GM13977 (cell line): ENCODE measurements at regions not wholly inside any gene's neighbourhood (a gene's known extent, or its start where the extent isn't known, plus 50 kb on each side); places are given as distances from the start of the nearest gene placed in this dataset.

Experiments used
- DNase-seq: peaks from one replicate; pipeline ENCODE4 v3.0.0; 2012; ENCODE audit warnings: low spot score
- in situ Hi-C: fragments of 300-500 bp; cut with MboI; formaldehyde crosslinking; loops from one replicate; pipeline ENCODE4 v1.12.0; 2022; ENCODE audit warnings: low sequenced_read_pairs, low pct_unique_long_range_greater_than_20kb, mixed read lengths, inconsistent platforms; ENCODE audit not compliant: unreplicated experiment
- TF ChIP-seq, protein P1 (sequence below): IDR thresholded peaks from 2 replicates; pipeline ENCODE4 v1.5.1; 2012; ENCODE audit warnings: mild to moderate bottlenecking, control low read depth; ENCODE audit not compliant: insufficient read depth; ENCODE audit errors: extremely low read depth, missing control alignments

GRCh38 chr3:63046152-63046551, 170.9 kb upstream of the CADPS start:
- DNase-seq, result no peak
- in situ Hi-C loops, result no loop called here
- TF ChIP-seq, protein P1, sequence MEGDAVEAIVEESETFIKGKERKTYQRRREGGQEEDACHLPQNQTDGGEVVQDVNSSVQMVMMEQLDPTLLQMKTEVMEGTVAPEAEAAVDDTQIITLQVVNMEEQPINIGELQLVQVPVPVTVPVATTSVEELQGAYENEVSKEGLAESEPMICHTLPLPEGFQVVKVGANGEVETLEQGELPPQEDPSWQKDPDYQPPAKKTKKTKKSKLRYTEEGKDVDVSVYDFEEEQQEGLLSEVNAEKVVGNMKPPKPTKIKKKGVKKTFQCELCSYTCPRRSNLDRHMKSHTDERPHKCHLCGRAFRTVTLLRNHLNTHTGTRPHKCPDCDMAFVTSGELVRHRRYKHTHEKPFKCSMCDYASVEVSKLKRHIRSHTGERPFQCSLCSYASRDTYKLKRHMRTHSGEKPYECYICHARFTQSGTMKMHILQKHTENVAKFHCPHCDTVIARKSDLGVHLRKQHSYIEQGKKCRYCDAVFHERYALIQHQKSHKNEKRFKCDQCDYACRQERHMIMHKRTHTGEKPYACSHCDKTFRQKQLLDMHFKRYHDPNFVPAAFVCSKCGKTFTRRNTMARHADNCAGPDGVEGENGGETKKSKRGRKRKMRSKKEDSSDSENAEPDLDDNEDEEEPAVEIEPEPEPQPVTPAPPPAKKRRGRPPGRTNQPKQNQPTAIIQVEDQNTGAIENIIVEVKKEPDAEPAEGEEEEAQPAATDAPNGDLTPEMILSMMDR, result no peak

- TF ChIP-seq, protein P1, result no peak
- in situ Hi-C loops, result no loop called here
- DNase-seq, result no peak
Measured at GRCh38 chr3:63046580-63046979, 171.4 kb upstream of the CADPS start.

DNA sequence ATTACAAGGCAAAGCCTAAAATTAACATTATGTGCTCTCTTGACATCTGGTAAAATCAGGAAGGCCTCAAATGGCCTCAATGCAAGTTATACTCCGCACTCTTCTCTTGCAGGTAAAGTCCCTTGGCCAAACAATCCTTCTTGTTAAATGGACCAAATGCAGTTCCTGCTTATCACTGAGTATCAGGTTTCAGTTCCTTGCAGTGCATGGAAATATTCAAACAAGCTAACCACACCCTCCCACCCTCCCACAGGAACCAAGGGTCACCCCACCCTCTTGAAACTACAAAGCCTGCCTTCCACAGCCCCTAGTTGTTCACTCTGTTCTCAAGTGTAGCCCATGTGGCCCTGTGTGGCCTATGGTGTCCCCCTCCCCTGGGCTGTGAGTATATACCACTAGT, 171.9 kb upstream of the CADPS start:
- in situ Hi-C loops, result no loop called here
- TF ChIP-seq, protein P1, result no peak
- no peak for DNase-seq

DNA sequence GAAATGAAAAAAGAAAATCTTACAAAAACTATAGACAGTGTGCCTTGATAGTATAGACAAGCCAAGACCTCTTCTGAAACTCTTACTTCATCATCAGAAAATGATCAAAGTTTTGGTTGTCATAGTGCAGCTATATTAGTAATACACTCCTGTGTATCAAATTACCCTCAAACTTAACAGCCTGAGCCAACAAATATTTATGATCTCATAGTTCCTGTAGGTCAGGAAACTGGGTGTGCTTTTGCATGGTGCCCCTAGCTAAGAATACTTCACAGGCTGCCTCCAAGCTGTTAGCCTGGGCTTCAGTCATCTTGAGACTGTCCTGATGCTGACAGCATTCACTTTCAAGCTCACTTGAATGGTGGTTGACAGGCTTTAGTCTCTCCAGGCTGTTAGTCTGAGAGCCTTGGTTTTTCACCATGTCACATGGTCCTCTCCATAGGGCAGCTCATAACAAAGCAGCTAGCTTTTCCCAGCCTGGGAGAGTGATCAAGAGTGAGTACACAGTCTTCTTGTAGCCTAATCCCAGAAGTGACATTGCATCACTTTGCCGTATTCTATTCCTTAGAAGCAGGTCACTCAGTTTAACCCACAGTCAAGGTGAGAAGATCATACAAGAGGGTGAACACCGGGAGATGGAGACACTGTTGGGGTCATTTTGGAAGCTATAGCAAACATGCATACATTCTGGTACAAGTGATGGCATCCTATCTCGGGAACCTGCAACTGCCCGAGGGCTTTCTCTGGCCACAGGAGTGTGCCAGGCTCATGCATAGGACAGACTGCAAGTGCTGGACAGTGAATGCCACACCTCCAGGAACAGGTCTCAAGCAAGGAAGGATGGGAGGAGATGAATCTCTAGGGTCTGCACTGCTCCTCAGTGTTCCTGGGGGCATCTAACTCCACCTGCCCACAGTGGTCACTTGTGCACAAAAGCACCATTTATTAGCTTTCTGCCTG, 173.4 kb upstream of the CADPS start:
- in situ Hi-C loops, result no loop called here
- TF ChIP-seq, protein P1, result no peak
- DNase-seq, result no peak

GRCh38 chr3:63050548-63051177, 175.4 kb upstream of the CADPS start:
- no peak for DNase-seq
- TF ChIP-seq, protein P1, result no peak
- in situ Hi-C loops, result no loop called here

DNA sequence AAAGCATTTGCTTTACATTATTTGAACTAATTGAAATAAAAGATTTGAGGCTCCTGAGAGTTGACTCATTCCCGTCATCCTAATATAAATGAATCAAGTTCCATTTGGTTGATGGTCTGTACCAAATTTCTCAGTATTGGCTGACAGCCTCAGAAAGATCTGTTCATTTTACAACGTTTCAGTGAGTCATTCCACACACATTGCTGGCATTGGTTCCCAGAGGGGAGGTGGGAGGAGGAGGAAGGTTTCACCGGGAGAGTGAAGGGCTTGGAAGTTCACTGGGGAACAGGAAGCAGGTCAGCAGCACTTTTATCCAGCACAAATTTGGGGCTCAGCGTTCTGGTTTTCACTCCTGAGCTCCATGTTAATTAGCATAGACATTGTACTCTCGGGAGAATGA, 176.7 kb upstream of the CADPS start:
- TF ChIP-seq, protein P1, result no peak
- no peak for DNase-seq
- in situ Hi-C loops, result no loop called here
